DMS 273 (cell line): ENCODE measurements at regions not wholly inside any gene's neighbourhood (a gene's known extent, or its start where the extent isn't known, plus 50 kb on each side); places are given as distances from the start of the nearest gene placed in this dataset.

Experiments used
- DNase-seq: peaks from one replicate; lab custom pipeline; 2025; ENCODE audit not compliant: unreplicated experiment; lab: John Stamatoyannopoulos, UW

DNA sequence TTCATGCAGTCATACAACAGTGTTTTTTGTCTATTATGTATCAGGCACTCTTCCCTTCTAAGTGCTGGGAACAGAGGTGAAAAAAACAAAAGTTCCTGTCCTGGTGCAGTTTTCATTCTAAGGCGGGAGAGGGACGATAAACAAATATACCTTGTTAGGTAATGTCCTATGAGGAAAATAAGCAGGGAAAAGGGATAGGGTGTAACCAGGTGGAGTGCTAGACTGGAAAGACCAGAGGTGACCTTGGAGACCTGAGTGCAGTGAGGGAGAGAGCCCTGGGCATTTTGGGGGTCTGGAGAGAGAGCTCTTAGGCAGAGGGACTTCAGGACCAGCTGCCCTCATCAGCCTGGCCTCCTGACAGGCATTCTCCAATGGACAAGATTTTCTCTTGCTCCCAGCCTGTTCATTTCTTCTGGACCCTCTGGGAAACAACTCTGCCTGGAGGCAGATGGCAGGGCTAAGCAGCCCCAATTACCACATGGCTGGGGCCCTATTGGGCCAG lies 97.2 kb upstream of the TJP1 start:
- peak; percentile 16 for DNase-seq

- no peak for DNase-seq
Observed at GRCh38 chr15:29917600-29918597, 95.6 kb upstream of the TJP1 start.

DNA sequence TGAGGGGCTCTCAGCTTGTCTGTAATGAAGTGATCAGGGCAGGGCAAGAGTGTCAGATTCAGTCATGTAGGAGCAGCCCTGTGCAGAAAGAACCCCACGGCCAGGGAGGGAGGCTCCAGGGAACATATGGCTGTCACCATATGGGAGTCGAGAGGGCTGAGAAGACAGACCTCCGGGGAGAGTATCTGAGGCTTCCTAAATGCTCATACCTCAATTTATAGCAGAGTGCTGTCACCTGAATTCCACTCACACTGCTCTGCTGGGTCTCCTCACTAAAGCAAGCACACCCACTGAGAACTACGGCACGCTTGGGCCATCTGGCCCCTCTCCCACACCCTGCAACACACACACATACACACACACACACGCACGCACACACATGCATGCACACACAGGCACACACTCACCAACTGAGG lies 92.3 kb upstream of the TJP1 start:
- DNase-seq = peak; percentile 84

DNA sequence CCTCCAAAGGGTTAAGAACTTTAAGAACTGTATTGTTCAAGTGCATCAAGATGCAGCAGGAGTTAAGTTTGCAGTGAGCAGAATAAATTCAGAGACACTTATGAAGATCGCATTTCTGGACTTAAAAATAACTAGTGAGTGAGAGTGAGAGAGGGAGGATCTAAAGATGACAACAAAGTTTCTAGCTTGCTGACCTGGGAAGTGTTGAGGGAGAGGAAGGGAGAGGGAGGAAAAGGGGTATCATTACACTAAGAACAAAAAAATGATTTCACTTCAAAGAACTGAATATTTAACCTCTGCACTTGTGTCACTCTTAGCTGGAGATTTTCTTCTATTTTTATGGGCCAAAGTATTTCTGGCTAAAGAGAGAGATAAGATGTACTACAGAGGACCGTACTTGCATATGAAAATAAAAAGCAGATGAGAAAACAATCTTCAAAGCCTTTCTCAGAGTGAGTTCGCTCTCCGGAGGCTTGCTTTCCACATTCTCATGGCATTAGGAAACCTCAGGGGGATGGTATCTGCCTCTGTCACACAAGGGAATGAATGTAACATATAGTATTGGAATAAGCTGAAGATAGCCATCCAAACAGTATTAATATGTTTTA lies 91.4 kb upstream of the TJP1 start:
- peak; percentile 10 for DNase-seq

DNA sequence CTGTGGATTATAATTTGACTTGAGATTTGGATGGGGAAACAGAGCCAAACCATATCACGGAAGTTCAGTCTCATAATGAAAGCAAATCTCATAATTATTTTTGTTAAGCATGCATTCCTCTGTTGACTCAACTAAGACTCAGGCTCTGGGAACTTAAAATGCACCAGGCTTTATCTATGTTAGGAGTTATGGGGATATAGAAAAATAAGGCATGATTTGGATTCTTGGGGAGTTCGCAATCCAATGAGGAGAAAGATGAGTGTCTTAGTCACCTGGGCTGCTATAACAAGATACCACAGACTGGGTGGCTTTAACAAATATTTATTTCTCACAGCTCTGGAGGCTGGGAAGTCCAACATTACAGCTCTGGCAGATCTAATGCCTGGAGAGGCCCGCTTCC lies 89.4 kb upstream of the TJP1 start:
- no peak for DNase-seq

- no peak for DNase-seq
Observed at GRCh38 chr15:29910068-29910467, 87.8 kb upstream of the TJP1 start.

DNA sequence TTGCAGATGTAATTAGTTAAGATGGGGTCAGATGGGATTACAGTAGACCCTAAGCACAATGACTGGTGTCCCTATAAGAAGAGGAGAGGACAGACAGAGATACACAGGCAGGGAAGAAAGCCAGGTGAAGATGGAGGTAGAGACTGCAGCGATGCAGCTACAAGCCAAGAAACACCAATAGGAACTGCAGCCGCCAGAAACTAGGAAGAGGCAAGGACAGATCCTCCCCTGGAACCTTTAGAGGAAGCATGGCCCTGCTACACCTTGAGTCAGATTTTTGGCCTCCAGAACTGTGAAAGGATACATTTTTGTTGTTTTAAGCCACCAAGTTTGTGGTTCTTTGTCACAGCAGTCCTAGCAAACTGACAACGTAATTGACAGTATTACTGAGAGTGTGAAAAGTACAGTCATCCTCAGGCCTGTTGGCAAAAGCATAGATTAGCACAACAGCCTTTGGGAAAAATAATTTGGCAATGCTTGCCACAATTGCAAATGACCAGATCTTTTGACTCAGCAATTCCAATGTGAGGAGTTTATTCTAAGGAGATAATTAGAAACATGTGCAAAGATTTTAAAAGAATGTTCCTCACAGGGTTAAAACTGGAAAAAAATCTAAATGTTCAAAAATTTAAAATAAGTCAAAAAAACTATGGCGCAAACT lies 82.6 kb upstream of the TJP1 start:
- no peak for DNase-seq

DNA sequence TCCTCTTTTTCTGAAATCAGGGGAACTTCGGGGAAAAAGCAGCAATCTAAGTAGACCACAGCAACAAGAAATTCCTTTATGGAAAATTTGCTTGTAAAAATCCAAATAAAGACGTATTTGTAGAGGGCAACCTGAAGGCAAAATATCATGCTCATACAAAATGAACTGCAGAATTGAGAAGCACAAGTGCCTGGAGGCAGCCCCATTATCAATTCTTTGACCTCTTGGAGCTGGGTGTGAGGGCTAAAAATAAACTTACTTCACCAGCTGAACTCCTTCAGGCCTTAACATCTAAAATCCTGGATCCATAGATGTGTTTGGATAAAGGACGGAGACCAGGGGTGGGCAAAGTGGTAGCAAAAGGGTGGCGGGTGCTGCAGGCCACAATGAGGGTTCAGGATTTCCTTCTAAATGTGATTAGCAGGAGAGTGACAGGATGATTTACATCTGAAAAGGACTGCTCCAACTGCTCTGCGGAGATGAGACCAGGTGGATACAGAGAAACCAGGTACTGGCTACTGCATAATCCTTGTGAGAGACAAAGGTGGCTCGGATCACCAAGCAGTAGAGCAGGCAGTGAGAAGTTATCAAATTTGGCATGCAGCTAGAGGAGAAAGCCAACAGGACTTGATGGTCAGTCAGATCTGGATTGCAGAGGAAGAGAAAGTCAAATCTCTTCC lies 81.7 kb upstream of the TJP1 start:
- no peak for DNase-seq

DNA sequence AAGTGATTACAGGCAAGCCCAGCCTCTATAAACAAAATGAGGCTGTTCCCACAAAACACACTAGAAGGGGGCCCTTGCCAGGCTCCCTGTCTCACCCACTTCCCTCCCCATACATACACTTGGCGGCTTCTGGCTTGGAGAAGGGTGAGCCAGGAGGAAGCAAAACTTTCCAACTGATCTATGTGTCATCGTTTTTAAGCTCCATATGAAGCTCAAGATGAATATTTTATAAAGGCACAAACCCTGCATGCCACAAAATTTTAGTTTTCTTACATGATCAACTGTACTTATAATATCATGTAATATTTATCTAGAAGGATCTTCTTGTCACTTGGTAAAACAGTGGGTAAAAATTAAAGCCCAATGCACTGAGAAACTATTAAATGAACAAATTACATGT lies 80.8 kb upstream of the TJP1 start:
- no peak for DNase-seq

- DNase-seq = no peak
Observed at GRCh38 chr15:29900237-29901189, 78.2 kb upstream of the TJP1 start.

- DNase-seq = no peak
Observed at GRCh38 chr15:29896062-29896461, 73.8 kb upstream of the TJP1 start.

DNA sequence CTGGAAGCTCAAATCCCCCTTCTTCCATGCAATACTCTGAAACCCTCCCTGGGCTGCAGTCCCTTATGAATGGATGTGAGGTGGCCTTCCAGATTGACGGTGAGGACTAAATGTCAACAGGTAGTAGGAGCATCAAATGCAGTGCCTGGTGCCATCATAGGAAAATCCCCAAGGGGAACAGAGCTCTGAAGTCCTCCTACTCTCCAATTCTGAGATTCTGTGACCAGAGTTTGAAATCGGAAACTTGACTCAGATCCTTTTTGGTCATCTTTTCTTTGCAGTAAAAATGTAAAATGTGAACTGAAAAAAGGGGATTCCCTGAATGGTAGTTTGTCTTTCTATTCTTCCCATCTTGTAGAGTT lies 68.8 kb upstream of the TJP1 start:
- DNase-seq = no peak

GRCh38 chr15:29890336-29891095 lies 68.2 kb upstream of the TJP1 start:
- DNase-seq = no peak

GRCh38 chr15:29889542-29890329 lies 67.5 kb upstream of the TJP1 start:
- DNase-seq = no peak

DNA sequence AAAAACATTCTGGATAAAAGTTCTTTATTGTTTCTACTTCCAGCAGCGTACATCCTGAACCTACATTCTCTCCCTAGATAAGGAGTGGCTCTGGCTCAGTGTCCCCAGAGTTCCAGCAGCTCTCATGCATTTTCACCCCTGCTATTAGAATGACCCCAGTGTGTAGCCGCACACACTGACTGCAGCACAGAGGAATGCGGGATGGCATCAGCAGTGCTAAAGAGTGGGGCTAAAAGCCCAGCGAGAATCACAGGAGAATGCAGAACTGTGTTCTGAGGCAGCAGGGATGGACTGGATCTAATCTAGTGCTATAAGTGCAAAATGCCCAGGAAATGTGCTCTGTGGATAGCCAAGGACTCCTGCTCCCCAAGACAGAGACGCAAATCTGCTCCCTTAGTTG lies 66.4 kb upstream of the TJP1 start:
- no peak for DNase-seq

DNA sequence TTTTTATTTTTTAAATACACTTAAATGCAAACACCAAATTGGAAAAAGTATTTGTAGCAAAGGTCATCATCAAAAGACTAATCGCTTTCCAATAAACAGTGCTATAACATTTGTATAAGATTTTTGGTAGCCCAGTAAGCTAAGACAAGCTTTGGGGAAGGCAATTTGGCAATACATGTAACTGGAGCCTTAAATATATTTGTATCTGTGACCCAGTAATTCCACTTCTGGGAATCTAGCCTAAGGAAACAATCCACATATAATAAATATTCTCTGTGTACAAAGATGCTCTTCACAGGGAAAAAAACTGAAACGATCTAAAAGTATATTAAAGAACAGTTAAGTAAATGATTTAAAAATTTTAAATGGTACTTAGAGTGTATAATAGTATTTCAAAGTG lies 65.5 kb upstream of the TJP1 start:
- no peak for DNase-seq

GRCh38 chr15:29885183-29885582 lies 62.9 kb upstream of the TJP1 start:
- no peak for DNase-seq

- no peak for DNase-seq
Observed at GRCh38 chr15:29883126-29883525, 60.9 kb upstream of the TJP1 start.

DNA sequence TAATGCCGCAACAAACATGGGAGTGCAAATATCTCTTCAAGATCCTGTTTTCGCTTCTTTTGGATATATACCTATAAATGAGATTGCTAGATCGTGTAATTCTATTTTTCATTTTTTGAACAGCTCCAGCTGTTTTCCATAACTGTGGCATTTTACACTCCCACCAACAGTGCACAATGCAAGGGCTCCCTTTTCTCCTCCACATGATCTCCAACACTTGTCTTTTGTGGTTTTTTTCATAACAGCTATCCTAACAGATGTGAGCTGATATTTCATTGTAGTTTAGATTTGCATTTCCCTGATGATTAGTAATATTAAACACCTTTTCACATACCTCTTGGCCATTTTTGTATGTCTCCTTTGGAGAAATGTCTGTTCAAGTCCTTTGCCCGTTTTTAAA lies 58.6 kb upstream of the TJP1 start:
- no peak for DNase-seq
